Right ventricle myocardium inferior (tissue), 1 donor: ENCODE measurements at regions not wholly inside any gene's neighbourhood (a gene's known extent, or its start where the extent isn't known, plus 50 kb on each side); places are given as distances from the start of the nearest gene placed in this dataset.
A peak's percentile ranks its signal among the peaks of the same experiment; 100 is the strongest.

Experiments
- ATAC-seq: fragments of 200-7000 bp; cut with Tn5 transposase; one replicate; pipeline ENCODE4 v1.9.1; 2020; ENCODE audit warnings: mild to moderate bottlenecking, moderate library complexity
- DNase-seq: peaks from one replicate; pipeline ENCODE4 v3.0.0; 2021; ENCODE audit errors: missing footprints
- intact Hi-C: fragments of 100-400 bp; cut with DNase I; formaldehyde crosslinking; loops from one replicate; pipeline ENCODE4 v1.11.0; 2022
- donor health status: DM: no; HTN: yes; CAD: no; lungs with severe emphysema.

DNA sequence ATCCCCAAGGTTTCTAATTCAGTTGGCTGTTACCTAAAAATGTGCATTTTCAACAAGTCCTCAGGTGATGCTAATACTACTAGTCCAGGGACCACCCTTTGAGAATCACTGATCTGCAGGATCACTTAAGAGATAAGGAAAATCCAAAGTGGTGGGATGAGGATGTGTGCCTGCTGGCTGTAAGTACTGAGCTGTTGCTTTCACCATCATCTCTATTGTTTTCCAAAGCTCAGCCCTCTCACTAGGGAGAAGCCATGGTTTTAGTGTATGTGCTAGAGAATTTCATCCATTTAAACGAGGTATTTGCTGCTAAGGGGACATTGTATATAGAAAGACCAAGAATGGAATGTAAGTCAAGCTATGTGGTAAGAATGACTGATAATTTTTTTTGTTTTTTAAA is 202.3 kb downstream of the KIF21A start:
- ATAC-seq (no peak), DNase-seq (no peak)
- intact Hi-C loops, result no loop called here

GRCh38 chr12:39239490-39240486 is 203.1 kb downstream of the KIF21A start:
- intact Hi-C loops, result no loop called here
- DNase-seq (no peak), ATAC-seq (no peak)

DNA sequence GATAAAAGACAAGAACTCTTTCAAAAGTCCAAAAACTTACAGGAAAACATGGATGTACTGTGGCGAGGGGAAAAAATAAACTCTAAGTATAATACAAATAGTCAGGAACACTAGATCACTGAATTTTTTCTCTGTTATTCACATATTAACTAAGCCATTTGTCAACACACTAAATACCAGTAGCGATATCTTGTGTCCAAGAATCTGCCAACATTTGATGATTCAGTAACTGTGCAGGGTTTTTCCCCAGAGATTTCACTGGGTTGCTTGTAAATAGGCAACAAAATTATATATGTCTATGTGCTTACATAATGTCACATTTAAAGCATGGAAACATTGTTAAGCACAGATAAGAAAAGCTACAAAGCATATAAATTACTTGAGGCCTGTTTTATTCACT is 205.9 kb downstream of the KIF21A start:
- no peak for ATAC-seq
- intact Hi-C loops, result no loop called here
- DNase-seq, result no peak

- intact Hi-C loops, result no loop called here
- DNase-seq, result no peak
- no peak for ATAC-seq
Observed at GRCh38 chr12:39235990-39236767, 206.7 kb downstream of the KIF21A start.

GRCh38 chr12:39230086-39230485 is 212.8 kb downstream of the KIF21A start:
- no peak for DNase-seq
- ATAC-seq, result no peak
- intact Hi-C loops, result no loop called here

- DNase-seq (no peak), ATAC-seq (no peak)
- intact Hi-C loops, result no loop called here
Observed at GRCh38 chr12:39227218-39227617, 215.7 kb downstream of the KIF21A start.

GRCh38 chr12:39224971-39225370 is 217.9 kb downstream of the KIF21A start:
- DNase-seq (no peak), ATAC-seq (no peak)
- intact Hi-C loops, result no loop called here

- DNase-seq (no peak), ATAC-seq (no peak)
- intact Hi-C loops, result no loop called here
Observed at GRCh38 chr12:39205969-39206368, 237.0 kb downstream of the KIF21A start.

DNA sequence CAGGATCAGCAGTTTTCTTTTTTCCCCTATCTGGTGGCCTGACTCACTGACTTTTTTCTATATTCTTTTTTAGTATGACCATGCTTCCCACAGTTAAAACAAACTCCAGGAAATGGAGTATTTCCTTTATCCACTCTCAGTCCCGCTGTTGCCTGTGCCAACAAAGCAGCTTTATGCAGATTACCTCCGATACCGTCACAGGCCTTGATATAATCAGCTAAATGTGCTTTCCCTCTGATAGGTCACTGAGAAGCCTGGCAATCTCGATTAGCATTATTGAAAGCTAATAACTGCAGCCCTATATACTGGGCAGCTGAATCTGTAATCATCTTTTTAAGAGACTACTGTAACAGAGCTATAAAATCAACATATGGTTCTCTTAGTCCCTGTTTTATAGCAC is 243.6 kb downstream of the KIF21A start:
- intact Hi-C loops, result no loop called here
- no peak for DNase-seq
- no peak for ATAC-seq

- intact Hi-C loops, result no loop called here
- ATAC-seq, result no peak
- DNase-seq, result no peak
Observed at GRCh38 chr12:39188689-39189088, 254.2 kb downstream of the KIF21A start.

DNA sequence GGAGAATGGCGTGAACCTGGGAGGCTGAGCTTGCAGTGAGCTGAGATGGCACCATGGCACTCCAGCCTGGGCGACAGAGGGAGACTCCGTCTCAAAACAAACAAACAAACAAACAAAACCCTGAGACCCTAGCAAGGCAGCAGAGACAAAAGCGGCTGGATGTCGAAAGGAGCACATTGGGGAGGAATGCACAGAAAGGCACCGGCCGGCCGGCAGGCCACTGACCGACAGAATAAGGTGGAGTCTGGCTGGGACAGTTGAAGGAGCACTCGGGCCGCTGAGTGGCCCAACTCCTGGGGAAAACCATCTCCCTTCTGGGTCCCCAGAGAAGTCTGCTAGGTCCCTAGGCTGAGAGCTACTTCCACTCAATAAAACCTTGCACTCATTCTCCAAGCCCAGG is 256.2 kb downstream of the KIF21A start:
- no peak for ATAC-seq
- intact Hi-C loops, result no loop called here
- DNase-seq, result peak; percentile 69

GRCh38 chr12:39178837-39179236 is 264.1 kb downstream of the KIF21A start:
- DNase-seq (no peak), ATAC-seq (no peak)
- intact Hi-C loops, result no loop called here

GRCh38 chr12:39176356-39176755 is 266.6 kb downstream of the KIF21A start:
- intact Hi-C loops, result no loop called here
- DNase-seq, result no peak
- no peak for ATAC-seq

DNA sequence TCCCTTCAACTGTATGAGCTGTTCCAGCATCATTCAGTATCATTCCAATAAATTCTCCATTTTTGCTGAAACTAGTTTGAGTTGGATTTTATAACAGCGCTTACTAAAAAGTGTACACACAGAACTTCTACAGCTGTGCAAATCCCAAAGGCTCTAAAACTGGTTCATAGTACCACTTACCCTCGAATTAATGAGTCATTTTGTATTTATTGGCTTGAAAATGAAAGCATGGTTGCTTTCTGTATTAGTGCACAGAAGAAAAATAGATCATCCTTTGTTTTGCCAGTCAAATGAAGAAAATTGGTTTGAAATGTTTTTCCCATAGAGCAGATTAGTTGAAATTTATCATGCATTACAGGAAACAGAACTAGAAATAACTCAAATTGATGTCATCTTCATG is 268.3 kb upstream of the CPNE8 start:
- no peak for DNase-seq
- intact Hi-C loops, result no loop called here

GRCh38 chr12:39165338-39165737 is 259.9 kb upstream of the CPNE8 start:
- intact Hi-C loops, result no loop called here
- DNase-seq, result no peak
- no peak for ATAC-seq

More for the DNA sequence above, 268.3 kb upstream of the CPNE8 start:
- no peak for ATAC-seq

GRCh38 chr12:39161465-39162085 is 256.2 kb upstream of the CPNE8 start:
- ATAC-seq (no peak), DNase-seq (no peak)
- intact Hi-C loops, result no loop called here

DNA sequence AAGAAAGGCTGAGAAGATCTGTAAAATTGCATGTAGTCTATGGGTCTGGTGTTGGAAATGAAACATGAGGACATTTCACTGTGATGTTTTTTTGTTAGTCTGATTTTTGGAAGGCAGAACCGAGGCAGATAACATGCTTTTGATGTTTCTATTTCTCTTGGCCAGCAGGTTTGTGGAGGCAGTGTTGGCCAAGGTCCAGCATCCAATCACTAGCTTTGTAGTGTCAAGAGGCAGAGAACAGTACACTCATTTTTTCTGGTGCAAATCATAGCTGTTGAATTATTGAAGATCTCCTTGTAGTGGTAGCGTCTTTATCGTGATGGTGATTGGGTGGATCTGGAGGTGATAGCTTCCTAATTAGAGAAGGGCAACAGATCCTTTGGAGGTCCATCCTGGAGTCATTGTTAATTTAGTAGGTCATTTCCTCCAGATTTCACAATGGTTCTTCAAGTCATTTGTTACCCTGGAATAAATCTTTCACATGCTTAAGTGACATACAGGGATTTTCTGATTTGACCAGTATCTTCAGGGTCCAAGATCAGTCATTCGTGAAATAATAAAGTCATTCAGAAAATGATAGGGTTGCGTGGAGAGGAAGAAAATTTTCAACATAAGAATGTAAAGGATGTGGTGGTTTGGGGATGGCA is 252.4 kb upstream of the CPNE8 start:
- DNase-seq (no peak), ATAC-seq (no peak)
- intact Hi-C loops, result no loop called here

DNA sequence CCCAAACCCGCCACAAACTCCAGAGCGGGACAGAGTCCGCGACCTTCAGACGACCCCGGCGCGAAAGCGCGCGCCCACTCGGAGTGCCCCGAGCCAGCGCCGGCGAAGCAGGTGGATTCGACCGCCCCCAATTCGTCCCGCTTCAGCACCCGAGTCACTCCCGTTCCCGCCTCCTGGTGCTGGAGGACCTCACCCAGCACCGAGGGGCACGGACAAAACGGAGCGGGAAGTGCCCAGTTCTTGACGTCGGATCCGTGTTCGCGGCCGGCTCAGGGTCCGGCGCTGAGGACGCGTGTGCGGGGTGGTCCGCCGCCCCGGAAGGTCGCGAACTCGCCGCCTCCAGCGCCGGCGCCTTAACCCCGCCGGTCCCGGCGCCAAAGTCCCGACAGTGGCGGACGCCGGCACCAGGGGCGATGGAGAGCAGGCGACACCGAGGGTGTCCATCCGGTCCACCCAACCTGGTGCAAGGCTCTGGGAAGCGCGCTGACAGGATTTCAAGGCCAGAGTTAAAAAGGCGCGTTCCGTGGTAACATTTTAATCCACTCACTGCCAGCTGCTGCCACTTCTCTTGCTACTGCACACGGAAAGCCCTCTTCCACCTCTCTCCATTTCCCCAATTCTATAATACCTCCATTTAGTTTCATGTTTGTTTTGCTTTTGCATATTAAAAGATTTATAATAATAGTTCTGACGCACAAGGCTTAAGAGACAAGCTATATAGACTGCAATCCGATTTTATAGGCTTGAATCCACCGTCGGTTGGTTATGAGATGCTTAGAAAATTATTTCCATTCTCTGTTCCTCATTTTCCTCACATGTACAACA is 240.0 kb upstream of the CPNE8 start:
- peak; percentile 94 for ATAC-seq
- intact Hi-C loops, result no loop called here
- DNase-seq, result no peak
